ENCODE measurements at regions not wholly inside any gene's neighbourhood (a gene's known extent, or its start where the extent isn't known, plus 50 kb on each side); places are given as distances from the start of the nearest gene placed in this dataset.

GRCh38 chr2:57434441-57434840 is 612.2 kb upstream of the VRK2 start:
- TF ChIP-seq, protein P1, sequence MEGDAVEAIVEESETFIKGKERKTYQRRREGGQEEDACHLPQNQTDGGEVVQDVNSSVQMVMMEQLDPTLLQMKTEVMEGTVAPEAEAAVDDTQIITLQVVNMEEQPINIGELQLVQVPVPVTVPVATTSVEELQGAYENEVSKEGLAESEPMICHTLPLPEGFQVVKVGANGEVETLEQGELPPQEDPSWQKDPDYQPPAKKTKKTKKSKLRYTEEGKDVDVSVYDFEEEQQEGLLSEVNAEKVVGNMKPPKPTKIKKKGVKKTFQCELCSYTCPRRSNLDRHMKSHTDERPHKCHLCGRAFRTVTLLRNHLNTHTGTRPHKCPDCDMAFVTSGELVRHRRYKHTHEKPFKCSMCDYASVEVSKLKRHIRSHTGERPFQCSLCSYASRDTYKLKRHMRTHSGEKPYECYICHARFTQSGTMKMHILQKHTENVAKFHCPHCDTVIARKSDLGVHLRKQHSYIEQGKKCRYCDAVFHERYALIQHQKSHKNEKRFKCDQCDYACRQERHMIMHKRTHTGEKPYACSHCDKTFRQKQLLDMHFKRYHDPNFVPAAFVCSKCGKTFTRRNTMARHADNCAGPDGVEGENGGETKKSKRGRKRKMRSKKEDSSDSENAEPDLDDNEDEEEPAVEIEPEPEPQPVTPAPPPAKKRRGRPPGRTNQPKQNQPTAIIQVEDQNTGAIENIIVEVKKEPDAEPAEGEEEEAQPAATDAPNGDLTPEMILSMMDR (IDR thresholded peaks at IDR 0.05), result no peak
- TF ChIP-seq POLR2A (IDR thresholded peaks at IDR 0.05), result no peak

Data from esophagus squamous epithelium (tissue), 4 donors.